GM18867 (cell line): ENCODE measurements at regions not wholly inside any gene's neighbourhood (a gene's known extent, or its start where the extent isn't known, plus 50 kb on each side); places are given as distances from the start of the nearest gene placed in this dataset.

ENCODE experiments used
- ATAC-seq: cut with Tn5 transposase; IDR thresholded peaks from one replicate; pipeline ENCODE4 v1.9.1; 2021; ENCODE audit warnings: mild to moderate bottlenecking, moderate library complexity; ENCODE audit not compliant: unreplicated experiment

- ATAC-seq: no peak
Measured at GRCh38 chr2:5951471-5951870, 259.3 kb downstream of the SOX11 start.

- no peak for ATAC-seq
Measured at GRCh38 chr2:5953525-5953924, 261.3 kb downstream of the SOX11 start.

GRCh38 chr2:5954509-5954908 is 262.3 kb downstream of the SOX11 start:
- no peak for ATAC-seq

- ATAC-seq: no peak
Measured at GRCh38 chr2:5955921-5956320, 263.7 kb downstream of the SOX11 start.

GRCh38 chr2:5959836-5960820 is 267.9 kb downstream of the SOX11 start:
- ATAC-seq: no peak

- no peak for ATAC-seq
Measured at GRCh38 chr2:5967506-5967905, 275.3 kb downstream of the SOX11 start.

GRCh38 chr2:5969303-5969702 is 277.1 kb downstream of the SOX11 start:
- ATAC-seq: no peak

GRCh38 chr2:5970347-5970746 is 278.2 kb downstream of the SOX11 start:
- no peak for ATAC-seq

GRCh38 chr2:5974477-5974876 is 282.3 kb downstream of the SOX11 start:
- no peak for ATAC-seq

GRCh38 chr2:5975401-5975800 is 283.2 kb downstream of the SOX11 start:
- no peak for ATAC-seq

GRCh38 chr2:5976531-5977065 is 284.4 kb downstream of the SOX11 start:
- ATAC-seq: no peak

- ATAC-seq: no peak
Measured at GRCh38 chr2:5977477-5977876, 285.3 kb downstream of the SOX11 start.

GRCh38 chr2:5978131-5978751 is 286.1 kb downstream of the SOX11 start:
- ATAC-seq: no peak

- no peak for ATAC-seq
Measured at GRCh38 chr2:5980450-5981190, 288.4 kb downstream of the SOX11 start.

- ATAC-seq: no peak
Measured at GRCh38 chr2:5982193-5982902, 290.2 kb downstream of the SOX11 start.

- ATAC-seq: no peak
Measured at GRCh38 chr2:5982903-5983265, 290.7 kb downstream of the SOX11 start.

- no peak for ATAC-seq
Measured at GRCh38 chr2:5983511-5984272, 291.5 kb downstream of the SOX11 start.

- no peak for ATAC-seq
Measured at GRCh38 chr2:5984273-5984655, 292.1 kb downstream of the SOX11 start.

GRCh38 chr2:5984946-5985345 is 292.8 kb downstream of the SOX11 start:
- ATAC-seq: no peak
